ENCODE measurements at regions not wholly inside any gene's neighbourhood (a gene's known extent, or its start where the extent isn't known, plus 50 kb on each side); places are given as distances from the start of the nearest gene placed in this dataset.

- dilution Hi-C loops (cut with MboI; ENCODE audit: extremely low pct_ligation_motif_present, low sequenced_read_pairs) (no loop called here), intact Hi-C loops (cut with micrococcal nuclease) (no loop called here)
- H3K4me2 ChIP-seq (ENCODE audit: insufficient read depth, low read length), result no peak overlapping the region
- no peak overlapping the region for H2AFZ ChIP-seq (ENCODE audit: low read depth, low read length)
- H3K9me3 ChIP-seq (replicated peaks; ENCODE audit: control insufficient read depth, insufficient read depth, low read length), result no peaks in the 10 kb centered on the region
- H3K9ac ChIP-seq (replicated peaks; ENCODE audit: extremely low read depth, insufficient read depth, low read length), result no peak overlapping the region
- no peaks in the 10 kb centered on the region for H3K36me3 ChIP-seq (ENCODE audit: control insufficient read depth in 2 of 2, extremely low read depth in 1 of 2, insufficient read depth in 2 of 2, low read length in 2 of 2)
- ChIA-PET CTCF (no interaction called here), POLR2A (no interaction called here)
- H3K27me3 ChIP-seq (ENCODE audit: control insufficient read depth in 2 of 2, insufficient read depth in 2 of 2, low read length in 2 of 2), result no peaks in the 10 kb centered on the region
- no TSS peak for BruUV-seq (replicated peaks)
- FAIRE-seq (no peak), DNase-seq (ENCODE audit: low read depth, low spot score) (no peak)
- no peak for TF ChIP-seq POLR2A (IDR thresholded peaks at IDR 0.05; ENCODE audit: low read depth, low read length)
- no peak for TF ChIP-seq GATA2 (IDR thresholded peaks at IDR 0.05; ENCODE audit: insufficient read depth, insufficient read length, low read depth, low read length)
- TF ChIP-seq MYC (IDR thresholded peaks at IDR 0.05; ENCODE audit: low read depth, low read length), result no peak
- no peak for TF ChIP-seq EZH2 (IDR thresholded peaks at IDR 0.05; ENCODE audit: borderline replicate concordance, low read depth, low read length, severe bottlenecking)
- no peak for TF ChIP-seq JUN (IDR thresholded peaks at IDR 0.05; ENCODE audit: borderline replicate concordance, insufficient read depth, insufficient read length, low read depth)
- no peak for TF ChIP-seq POLR2AphosphoS5 (IDR thresholded peaks at IDR 0.05; ENCODE audit: insufficient read depth, low read depth, low read length)
- no peak for TF ChIP-seq FOS (IDR thresholded peaks at IDR 0.05; ENCODE audit: borderline replicate concordance, insufficient read depth, low read length)
- no peak for TF ChIP-seq MAX (IDR thresholded peaks at IDR 0.05; ENCODE audit: insufficient read depth, insufficient read length)
- TF ChIP-seq, protein P1, sequence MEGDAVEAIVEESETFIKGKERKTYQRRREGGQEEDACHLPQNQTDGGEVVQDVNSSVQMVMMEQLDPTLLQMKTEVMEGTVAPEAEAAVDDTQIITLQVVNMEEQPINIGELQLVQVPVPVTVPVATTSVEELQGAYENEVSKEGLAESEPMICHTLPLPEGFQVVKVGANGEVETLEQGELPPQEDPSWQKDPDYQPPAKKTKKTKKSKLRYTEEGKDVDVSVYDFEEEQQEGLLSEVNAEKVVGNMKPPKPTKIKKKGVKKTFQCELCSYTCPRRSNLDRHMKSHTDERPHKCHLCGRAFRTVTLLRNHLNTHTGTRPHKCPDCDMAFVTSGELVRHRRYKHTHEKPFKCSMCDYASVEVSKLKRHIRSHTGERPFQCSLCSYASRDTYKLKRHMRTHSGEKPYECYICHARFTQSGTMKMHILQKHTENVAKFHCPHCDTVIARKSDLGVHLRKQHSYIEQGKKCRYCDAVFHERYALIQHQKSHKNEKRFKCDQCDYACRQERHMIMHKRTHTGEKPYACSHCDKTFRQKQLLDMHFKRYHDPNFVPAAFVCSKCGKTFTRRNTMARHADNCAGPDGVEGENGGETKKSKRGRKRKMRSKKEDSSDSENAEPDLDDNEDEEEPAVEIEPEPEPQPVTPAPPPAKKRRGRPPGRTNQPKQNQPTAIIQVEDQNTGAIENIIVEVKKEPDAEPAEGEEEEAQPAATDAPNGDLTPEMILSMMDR (IDR thresholded peaks at IDR 0.05; ENCODE audit: extremely low read depth in 1 of 2, insufficient read depth in 1 of 2, low read depth in 1 of 2, low read length in 2 of 2), result no peak
- no peak overlapping the region for H3K27ac ChIP-seq (ENCODE audit: insufficient read depth, low read depth, low read length)
- H3K9me1 ChIP-seq (replicated peaks; ENCODE audit: control insufficient read depth, extremely low read depth, insufficient read depth, low read length), result no peaks in the 10 kb centered on the region
- no peak overlapping the region for H3K4me3 ChIP-seq (replicated peaks in 1 of 3; ENCODE audit: insufficient read depth in 1 of 3, low read depth in 1 of 3, low read length in 3 of 3)
- no peaks in the 10 kb centered on the region for H3K79me2 ChIP-seq (ENCODE audit: control insufficient read depth, insufficient read depth, low read length)
- H3K4me1 ChIP-seq (ENCODE audit: control insufficient read depth, extremely low read depth, insufficient read depth, low read length), result no peaks in the 10 kb centered on the region
- H4K20me1 ChIP-seq (replicated peaks; ENCODE audit: control insufficient read depth, extremely low read depth, insufficient read depth, low read length), result no peaks in the 10 kb centered on the region
These were observed 153.2 kb upstream of the ETAA1 start for GRCh38 chr2:67243919-67244318.

All from endothelial cell of umbilical vein (primary cell).